HCT116 (cell line): ENCODE measurements at regions not wholly inside any gene's neighbourhood (a gene's known extent, or its start where the extent isn't known, plus 50 kb on each side); places are given as distances from the start of the nearest gene placed in this dataset.

Experiments
- EZH2 ChIP-seq: fragments of 200-600 bp; sonication (generic); IDR thresholded peaks from 2 replicates; pipeline ENCODE4 v1.6.1; 2017; ENCODE audit warnings: antibody characterized with exemption, mixed run types
- EZH2phosphoT487 ChIP-seq: fragments of 200-600 bp; IDR thresholded peaks from 2 replicates; pipeline ENCODE4 v1.6.1; 2018; ENCODE audit warnings: antibody characterized with exemption, borderline replicate concordance
- POLR2A ChIP-seq: IDR thresholded peaks from 2 replicates; pipeline ENCODE4 v1.7.0; 2011; ENCODE audit warnings: borderline replicate concordance; ENCODE audit not compliant: insufficient read depth, insufficient read length; ENCODE audit errors: extremely low read depth
- POLR2AphosphoS5 ChIP-seq: IDR thresholded peaks from 2 replicates; pipeline ENCODE4 v1.6.1; 2011; ENCODE audit warnings: mild to moderate bottlenecking, low read depth, low read length, moderate library complexity
- RAD21 ChIP-seq: IDR thresholded peaks from 2 replicates; pipeline ENCODE4 v1.6.1; 2012; ENCODE audit warnings: low read depth, mild to moderate bottlenecking
- SIN3A ChIP-seq: IDR thresholded peaks from 2 replicates; pipeline ENCODE4 v1.6.1; 2012; ENCODE audit warnings: low read depth
- YY1 ChIP-seq: IDR thresholded peaks from 2 replicates; pipeline ENCODE4 v1.6.1; 2011; ENCODE audit warnings: low read length, low read depth, moderate library complexity, mild to moderate bottlenecking; ENCODE audit not compliant: insufficient replicate concordance; ENCODE audit errors: extremely low read depth
- TF ChIP-seq, protein P1 (sequence below), 3 experiments: fragments of 200-600 bp in 1 of 3; sonication (generic) in 1 of 3; IDR thresholded peaks in 2 of 3; conservative IDR thresholded peaks in 1 of 3; 2 replicates each; pipeline ENCODE4 v1.5.1; 2012 to 2017; ENCODE audit warnings: low read depth in 2 of 3, low read length in 2 of 3, antibody characterized with exemption in 1 of 3, borderline replicate concordance in 1 of 3, control low read depth in 1 of 3, mild to moderate bottlenecking in 1 of 3, mixed read lengths in 1 of 3, mixed run types in 1 of 3, moderate library complexity in 1 of 3; ENCODE audit not compliant: insufficient read depth in 1 of 3
- TF ChIP-seq, protein P2 (sequence below): IDR thresholded peaks from 2 replicates; pipeline ENCODE4 v1.6.1; 2012; ENCODE audit warnings: low read depth
- TF ChIP-seq, protein P3 (sequence below): IDR thresholded peaks from 2 replicates; pipeline ENCODE4 v1.6.1; 2012

DNA sequence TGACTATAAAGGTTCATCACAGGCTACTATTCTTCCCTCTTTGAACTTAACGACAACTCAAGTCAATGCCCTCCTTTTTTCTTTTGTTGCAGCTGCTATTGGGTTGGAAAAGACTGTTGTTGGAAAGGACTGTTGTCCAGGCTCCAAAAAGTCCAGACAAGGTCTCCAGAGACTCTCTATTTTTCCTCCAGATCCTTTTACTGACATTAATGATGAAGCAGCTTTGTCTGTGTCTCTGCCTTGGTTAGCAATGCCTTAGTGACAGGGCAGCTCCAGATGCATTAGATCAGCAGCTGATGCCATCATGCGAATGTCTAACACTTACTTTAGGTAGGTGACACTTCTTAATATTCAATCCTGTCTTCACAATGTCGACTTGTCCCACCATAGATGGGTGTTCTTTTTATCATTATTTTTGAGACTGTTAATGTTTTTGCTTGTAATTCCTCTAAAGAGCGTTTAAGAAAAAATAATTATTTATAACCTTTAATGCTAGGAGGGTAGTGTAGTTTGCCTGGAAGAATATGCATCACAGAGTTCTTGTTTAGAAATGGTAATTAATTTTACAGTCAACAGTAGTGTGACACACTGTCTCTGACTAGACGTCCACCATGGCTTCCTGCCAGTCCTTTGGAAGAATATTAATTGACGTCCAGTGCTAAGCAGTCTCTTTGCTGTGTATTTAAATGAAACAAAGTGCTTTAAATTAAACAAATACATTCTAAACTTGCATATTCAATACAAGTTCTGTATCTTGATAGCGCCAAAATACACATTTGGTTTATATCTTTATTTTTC lies 492.2 kb downstream of the NR2F1-AS1 start:
- TF ChIP-seq, protein P1, sequence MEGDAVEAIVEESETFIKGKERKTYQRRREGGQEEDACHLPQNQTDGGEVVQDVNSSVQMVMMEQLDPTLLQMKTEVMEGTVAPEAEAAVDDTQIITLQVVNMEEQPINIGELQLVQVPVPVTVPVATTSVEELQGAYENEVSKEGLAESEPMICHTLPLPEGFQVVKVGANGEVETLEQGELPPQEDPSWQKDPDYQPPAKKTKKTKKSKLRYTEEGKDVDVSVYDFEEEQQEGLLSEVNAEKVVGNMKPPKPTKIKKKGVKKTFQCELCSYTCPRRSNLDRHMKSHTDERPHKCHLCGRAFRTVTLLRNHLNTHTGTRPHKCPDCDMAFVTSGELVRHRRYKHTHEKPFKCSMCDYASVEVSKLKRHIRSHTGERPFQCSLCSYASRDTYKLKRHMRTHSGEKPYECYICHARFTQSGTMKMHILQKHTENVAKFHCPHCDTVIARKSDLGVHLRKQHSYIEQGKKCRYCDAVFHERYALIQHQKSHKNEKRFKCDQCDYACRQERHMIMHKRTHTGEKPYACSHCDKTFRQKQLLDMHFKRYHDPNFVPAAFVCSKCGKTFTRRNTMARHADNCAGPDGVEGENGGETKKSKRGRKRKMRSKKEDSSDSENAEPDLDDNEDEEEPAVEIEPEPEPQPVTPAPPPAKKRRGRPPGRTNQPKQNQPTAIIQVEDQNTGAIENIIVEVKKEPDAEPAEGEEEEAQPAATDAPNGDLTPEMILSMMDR (IDR thresholded peaks at IDR 0.05 in 2 of 3, conservative IDR thresholded peaks at IDR 0.05 in 1 of 3; ENCODE audit: borderline replicate concordance in 1 of 3, insufficient read depth in 1 of 3, low read depth in 2 of 3, low read length in 2 of 3): no peak
- TF ChIP-seq EZH2phosphoT487: no peak
- TF ChIP-seq, protein P2, sequence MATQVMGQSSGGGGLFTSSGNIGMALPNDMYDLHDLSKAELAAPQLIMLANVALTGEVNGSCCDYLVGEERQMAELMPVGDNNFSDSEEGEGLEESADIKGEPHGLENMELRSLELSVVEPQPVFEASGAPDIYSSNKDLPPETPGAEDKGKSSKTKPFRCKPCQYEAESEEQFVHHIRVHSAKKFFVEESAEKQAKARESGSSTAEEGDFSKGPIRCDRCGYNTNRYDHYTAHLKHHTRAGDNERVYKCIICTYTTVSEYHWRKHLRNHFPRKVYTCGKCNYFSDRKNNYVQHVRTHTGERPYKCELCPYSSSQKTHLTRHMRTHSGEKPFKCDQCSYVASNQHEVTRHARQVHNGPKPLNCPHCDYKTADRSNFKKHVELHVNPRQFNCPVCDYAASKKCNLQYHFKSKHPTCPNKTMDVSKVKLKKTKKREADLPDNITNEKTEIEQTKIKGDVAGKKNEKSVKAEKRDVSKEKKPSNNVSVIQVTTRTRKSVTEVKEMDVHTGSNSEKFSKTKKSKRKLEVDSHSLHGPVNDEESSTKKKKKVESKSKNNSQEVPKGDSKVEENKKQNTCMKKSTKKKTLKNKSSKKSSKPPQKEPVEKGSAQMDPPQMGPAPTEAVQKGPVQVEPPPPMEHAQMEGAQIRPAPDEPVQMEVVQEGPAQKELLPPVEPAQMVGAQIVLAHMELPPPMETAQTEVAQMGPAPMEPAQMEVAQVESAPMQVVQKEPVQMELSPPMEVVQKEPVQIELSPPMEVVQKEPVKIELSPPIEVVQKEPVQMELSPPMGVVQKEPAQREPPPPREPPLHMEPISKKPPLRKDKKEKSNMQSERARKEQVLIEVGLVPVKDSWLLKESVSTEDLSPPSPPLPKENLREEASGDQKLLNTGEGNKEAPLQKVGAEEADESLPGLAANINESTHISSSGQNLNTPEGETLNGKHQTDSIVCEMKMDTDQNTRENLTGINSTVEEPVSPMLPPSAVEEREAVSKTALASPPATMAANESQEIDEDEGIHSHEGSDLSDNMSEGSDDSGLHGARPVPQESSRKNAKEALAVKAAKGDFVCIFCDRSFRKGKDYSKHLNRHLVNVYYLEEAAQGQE: no peak
- no peak for TF ChIP-seq EZH2
- TF ChIP-seq SIN3A: no peak
- no peak for TF ChIP-seq POLR2AphosphoS5
- TF ChIP-seq RAD21: no peak
- TF ChIP-seq YY1: no peak
- no peak for TF ChIP-seq POLR2A
- TF ChIP-seq, protein P3, sequence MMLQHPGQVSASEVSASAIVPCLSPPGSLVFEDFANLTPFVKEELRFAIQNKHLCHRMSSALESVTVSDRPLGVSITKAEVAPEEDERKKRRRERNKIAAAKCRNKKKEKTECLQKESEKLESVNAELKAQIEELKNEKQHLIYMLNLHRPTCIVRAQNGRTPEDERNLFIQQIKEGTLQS: no peak
